Stimulated activated CD4-positive, alpha-beta T cell treated with anti-CD3 and anti-CD28 coated beads, Interleukin-4, amount 100 ng/mL, for 4 hours (primary cell): ENCODE measurements at regions not wholly inside any gene's neighbourhood (a gene's known extent, or its start where the extent isn't known, plus 50 kb on each side); places are given as distances from the start of the nearest gene placed in this dataset.

Source experiments
- DNase-seq, 2 experiments: peaks; one replicate each; pipeline ENCODE4 v3.0.0-alpha.2; 2020

DNA sequence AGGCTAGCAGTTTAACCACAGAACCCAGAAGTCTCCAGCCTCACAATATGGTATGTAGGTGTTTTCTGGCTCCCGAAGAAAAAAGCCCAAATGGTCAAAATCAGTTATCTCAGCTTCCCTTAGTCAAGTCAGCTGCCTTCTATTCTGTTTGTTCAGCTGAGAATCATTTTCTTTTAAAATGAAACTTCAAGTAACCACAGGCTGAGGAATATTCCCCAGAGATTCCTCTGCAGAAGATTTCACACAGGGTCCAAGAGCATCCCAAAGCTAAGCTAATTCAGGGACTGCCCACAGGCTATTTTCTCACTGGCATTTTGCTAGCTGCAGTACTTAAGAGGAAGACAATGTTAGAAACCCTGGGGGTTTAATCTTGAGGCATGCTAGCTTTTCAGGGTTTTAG, 977.0 kb upstream of the CHORDC1 start:
- DNase-seq, result no peak

DNA sequence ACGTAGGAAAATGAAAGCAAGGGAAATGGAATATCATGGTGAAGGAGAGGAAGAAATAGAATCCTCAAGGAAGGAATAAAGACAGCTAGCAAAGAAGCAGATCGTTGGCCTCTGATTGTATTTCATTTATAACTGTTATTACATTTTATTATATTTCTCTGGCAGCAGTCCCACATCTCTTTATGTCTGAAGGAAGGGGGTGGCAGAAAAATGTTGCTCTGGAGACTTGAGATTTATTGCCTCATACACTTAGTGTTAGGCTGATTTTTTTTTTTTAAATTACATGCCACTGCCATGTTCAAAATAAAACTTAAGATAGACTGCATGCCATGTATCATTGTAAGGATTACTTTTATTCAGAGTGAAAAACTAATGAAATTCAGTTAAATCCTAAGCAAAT, 971.7 kb upstream of the CHORDC1 start:
- DNase-seq, result no peak

DNA sequence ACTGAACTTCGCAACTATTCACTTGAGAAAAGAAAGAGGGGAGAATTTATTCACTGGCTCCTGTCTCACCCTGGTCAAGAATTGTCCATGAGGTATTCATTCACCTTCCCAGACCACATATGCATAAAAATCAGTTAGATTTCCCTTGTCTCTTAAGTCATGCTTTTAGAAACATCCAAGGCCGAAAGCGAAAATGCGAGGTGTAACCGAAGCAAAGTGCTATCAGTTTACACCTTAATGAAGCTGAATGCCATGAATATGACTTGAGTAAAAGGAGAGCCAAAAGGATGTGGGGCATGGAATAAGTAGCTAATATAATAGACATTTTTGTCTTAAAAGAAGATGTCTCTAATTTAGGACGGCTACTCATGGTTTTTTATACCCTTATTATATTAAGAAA, 965.6 kb upstream of the CHORDC1 start:
- DNase-seq, result no peak

DNA sequence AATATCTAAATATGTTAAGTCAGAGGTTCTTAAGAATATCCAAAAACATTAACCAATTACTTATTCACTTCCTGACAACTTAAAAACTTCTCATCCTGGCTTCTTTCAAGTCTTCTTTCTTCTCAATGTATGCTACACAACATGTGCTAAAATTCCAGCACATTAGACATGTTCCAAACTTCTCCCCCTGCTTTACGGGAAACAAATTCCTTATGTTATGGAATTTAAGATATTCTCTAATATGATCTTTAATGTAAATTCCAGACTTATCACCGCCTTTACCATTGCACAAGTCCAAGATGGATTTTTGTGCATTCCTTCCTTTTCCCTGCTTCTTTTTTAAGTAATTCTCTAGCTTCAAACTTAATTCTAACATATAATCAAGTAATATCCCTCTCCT, 964.5 kb upstream of the CHORDC1 start:
- DNase-seq, result no peak

DNA sequence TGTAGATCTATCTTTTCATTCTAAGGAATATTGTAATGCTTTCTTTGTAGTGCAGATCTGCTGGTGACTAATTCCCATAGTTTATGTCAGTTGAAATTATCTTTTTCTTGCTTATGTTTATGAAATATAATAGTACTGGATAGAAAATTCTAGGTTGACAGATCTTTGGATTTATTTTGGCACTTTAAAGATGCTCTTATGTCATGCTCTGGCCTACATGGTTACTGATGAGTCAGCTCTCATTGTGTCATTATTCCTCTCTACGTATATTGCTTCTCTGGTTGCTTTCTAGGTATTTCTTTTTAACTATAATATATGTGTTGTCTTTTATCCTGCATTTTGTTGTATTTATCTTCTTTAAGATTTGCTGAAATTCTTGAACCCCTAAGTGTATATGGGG, 955.5 kb upstream of the CHORDC1 start:
- DNase-seq, result no peak

DNA sequence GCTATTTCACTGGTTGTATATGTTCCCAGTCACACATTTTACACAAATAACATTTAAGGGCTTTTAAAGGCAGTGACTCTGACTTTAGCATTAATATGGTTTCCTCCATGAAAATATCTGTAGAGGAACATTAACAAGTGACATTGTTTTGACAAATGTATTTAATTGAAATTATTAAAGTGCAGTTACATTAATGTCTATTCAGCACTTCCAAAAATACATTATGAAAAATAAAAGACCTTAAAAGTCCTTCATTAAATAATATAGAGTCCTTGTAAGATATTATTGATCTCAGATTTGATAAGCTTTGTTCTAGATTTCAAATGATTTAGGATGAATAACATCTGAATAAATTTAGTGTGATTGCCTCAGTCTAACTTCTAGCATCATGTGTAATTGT, 951.9 kb upstream of the CHORDC1 start:
- DNase-seq, result no peak

DNA sequence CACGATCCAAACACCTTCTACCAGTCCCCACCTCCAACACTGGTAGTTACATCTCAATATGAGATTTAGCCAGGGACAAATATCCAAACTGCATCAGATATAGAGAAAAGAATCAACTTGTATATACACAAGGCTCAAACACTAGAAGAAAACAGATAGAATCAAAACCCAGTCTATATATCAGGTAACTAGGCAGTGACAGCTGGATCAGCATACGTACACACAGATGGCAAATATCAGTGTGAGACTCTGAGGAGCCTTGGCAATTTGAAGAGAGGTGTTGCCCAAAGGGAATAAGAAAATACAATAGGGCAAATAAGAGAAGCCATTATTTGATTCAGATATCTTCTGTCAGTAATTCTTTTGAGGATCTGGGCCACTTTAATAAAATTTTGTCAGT, 951.3 kb upstream of the CHORDC1 start:
- DNase-seq, result no peak

DNA sequence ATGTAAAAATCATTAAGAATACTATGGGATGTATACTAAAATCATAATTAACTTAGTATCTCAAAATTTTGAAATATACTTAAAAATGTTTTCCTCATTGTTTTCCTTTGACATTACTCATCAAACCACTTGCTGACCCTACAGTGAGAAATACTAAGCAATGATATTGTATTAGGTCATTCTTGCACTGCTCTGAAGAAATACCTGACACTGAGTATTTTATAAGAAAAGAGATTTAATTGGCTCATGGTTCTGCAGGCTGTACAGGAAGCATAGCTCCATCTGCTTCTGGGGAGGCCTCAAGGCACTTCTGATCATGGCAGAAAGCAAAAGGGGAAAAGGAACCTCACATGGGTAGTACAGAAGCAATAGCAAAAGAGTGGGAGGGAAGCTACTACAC, 950.9 kb upstream of the CHORDC1 start:
- no peak for DNase-seq

DNA sequence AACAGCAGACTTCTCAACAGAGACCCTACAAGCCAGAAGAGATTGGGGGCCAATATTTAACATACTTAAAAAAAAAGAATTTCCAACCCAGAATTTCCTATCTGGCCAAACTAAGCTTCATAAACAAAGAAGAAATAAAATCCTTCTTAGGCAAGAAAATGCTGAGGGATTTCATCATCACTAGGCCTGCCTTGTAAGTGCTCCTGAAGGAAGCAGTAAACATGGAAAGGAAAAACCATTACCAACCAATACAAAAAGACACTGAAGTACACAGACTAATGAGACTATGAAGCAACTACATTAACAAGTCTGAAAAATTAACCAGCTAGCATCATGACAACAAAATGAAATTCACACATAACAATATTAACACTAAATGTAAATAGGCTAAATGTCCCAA, 947.9 kb upstream of the CHORDC1 start:
- no peak for DNase-seq

DNA sequence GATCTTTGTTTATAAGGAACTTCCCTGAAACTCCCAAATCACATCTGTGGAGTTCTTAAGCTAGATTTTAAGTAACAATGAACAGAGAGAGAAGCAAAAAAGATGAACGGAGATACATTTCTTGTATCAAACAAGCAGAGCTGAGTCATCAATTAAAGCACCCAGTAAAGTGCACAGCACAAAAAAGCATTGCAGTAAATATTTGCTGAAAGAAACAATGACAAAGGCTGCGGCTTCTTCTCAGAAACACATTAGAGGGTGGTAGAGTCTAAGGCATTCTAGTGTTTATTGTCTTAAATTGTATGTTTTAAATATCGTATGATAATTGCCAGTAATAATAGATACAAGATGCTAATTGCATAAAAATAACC, 941.6 kb upstream of the CHORDC1 start:
- DNase-seq, result no peak

DNA sequence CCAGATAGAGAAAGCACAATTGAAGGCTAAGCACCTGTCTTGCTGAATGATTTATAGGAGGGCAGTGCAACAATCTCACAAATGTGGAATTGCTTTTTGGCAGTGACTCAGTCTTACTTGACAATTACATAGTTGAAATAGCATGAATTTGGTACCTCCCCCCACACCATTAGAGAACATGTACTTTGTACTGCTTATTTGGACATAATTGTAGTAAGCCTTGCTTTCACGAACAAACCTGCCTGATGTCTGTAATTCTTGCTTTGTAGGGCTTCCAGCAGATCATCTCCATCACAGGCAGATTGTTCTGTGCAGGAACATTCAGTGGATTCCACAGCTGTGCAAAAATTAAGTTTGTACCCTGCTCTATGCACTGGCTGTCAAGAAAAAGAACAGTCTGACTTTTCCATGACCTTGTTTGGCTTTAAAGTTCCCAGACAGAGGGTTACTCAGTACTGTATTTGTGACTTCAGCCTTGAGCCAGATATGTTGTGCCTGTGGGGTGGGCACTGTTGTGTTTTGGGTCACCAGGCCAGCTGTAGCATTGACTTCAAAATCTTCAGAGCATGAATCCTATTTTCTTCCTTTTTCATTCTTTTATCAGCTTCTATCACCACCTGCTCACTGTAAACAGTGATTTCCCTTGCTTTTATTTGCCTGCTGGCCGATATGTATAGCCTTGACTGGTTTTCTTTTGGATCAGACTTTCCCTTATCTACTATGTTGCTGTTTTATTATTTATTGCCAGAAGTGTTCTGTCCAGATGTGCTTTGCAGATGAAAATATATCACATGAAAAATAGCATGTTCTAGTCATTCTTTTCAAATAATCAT, 941.0 kb upstream of the CHORDC1 start:
- no peak for DNase-seq

DNA sequence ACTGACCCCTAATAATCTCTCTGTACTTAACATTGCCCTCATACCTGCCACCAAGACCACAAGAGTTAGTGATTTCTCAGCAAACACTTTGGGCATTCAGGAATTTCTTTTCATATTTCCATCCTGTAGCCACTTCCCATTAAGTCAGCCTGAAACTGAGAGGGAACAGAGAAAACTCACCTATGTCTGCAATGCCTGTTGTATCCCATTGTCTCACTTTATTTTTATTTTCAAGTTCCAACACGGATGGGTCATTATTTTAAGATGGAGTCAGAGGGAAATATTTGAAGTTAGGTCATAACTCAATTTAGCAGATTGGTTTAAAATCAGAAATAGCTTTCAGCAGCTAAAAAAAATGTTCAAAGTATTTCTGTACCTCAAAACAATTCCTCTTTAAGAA, 937.8 kb upstream of the CHORDC1 start:
- no peak for DNase-seq

DNA sequence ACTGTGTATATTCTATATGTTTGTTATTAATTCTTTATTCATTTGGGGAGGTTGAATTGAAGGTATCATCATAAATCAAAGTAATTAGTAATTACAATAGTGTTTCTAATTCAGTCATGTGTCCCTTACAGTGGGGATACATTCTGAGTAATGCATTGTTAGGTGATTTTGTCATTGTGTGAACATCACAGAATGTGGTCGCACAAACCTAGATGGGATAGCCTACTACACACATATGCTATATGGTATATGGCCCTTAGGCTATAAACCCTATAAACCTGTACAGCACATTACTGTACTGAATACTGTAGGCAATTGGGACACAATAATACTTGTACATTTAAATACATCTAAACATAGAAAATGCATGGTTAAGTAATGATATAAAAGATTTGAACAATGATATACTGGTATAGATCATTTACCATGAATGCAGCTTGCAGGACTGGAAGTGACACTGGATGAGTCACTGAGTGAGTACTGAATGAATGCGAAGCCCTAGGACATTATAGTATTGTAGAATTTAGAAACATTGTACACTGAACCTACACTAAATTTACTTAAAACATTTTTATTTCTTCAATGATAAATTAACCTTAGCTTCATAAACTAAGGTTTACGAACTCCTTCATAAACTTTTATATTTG, 936.2 kb upstream of the CHORDC1 start:
- DNase-seq, result no peak

DNA sequence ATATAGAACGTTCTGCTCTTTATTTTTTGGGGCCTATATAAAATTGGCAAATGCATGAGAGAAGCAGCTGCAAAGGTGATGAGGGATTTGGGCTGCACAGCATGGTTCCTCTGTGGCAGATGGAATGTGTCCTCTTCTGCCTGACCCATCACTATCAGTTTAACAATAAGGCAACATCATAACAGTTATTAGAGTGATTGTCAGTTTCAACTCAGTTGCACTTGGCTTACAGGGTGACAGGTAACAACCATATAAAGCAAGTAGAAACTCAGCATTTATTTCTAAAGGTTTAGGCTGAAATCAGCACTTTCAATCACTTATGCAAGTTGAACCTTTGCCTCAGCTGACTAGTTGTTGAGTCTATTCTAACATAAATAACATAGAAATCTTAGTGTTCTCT, 935.4 kb upstream of the CHORDC1 start:
- no peak for DNase-seq

DNA sequence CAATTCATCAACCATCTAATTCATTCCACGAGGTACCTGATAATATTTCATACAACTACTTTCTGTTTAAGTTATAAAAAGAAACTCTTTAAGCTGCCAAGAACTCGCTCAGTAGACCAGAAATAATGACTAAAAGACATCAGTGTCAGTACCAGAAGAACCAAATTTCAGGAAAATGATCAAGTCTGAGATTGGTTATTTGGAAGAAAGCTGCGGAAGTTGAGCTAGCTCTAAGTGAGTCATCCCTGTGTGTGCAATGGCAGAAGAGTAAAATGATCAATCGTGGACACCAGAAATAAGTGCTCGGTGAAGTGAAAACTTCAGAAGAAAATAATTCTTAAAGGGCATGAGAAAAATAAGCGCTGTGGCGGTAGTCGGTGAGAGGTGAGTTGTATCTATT, 933.2 kb upstream of the CHORDC1 start:
- no peak for DNase-seq

DNA sequence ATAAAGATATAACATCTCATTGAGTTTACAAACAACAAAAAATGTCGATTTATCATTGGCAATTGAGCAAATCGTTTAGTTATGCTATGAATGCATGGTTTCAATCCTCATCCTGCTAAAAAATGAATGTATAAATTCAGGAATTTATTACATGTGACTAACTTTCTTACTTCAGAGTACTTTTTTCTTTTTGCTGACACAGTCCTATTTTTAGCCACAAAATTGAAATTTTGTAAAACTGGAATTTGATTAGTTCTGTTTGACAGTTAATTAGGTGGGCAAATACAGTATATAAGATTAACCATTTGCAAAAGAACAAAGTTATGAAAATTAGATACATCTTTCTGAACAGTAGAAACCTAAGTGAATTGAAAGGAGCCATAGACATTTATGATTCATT, 925.0 kb upstream of the CHORDC1 start:
- DNase-seq, result no peak

DNA sequence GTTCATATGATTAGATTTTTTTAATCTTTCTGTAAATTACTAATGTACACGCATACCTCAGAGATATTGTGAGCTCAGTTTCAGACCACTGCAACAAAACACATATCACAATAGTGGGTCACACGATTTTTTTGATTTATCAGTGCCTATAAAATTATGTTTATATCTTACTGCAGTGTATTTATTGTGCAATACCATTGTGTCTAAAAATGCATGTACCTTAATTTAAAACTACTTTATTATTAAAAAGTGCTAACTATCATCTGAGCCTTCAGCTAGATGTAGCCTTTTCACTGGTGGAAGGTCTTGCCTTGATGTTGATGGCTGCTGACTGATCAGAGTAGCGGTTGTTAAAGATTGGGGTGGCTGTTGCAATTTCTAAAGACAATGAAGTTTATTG, 918.8 kb upstream of the CHORDC1 start:
- no peak for DNase-seq

DNA sequence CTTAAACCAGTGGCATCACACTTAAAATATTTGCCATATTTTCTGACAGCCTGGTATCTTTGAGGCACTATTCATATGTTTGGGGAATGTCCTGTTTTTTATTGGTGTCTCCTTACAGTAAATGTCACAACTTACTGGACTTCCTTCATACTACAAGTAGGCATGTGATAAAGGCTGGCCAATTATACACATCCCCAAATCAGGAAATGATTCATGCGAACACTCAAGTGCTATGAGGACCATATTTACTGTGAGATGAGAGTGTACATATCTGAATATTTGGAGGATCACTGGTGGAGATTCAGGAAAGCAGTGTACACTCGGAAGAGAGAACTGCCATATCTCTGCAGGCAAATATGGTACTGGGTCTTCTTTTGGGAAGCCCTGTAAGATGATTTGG, 913.8 kb upstream of the CHORDC1 start:
- DNase-seq, result no peak

DNA sequence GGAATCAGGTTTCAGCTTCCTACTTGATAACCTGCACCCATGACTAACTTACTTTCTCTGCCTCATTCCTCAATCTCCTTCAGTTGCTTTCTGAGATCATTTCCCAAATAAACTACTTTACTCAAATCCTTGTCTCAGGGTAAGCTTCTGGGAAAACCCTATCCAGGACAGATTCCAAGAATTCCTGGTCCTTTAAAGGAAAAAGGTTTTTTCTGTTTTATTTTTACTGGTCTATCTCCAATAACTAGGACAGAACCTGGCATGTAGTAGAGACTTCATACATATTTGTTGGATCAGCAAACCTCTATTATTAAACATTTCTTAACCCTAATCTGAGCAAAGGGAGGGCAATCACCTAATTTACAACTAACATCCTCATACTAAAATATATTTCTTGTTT, 910.5 kb upstream of the CHORDC1 start:
- DNase-seq, result no peak

DNA sequence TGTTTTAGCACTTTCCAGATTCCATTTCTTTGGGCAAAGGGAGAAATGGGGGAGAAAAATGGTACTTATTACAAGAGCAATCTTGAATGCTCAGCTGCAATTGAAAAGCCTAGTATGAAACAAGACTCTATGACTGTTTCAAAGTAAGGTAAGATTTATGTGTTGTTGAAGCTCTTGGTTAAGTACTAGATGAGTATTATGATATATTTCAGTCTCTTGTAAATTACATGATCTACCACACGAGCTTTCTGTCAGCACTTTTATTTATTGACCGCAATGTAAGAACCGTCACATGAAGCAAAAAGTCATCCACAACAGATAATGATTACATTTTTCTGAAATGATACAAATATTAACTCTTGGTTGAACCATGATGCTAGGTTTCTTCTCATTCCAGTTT, 906.7 kb upstream of the CHORDC1 start:
- DNase-seq, result no peak

DNA sequence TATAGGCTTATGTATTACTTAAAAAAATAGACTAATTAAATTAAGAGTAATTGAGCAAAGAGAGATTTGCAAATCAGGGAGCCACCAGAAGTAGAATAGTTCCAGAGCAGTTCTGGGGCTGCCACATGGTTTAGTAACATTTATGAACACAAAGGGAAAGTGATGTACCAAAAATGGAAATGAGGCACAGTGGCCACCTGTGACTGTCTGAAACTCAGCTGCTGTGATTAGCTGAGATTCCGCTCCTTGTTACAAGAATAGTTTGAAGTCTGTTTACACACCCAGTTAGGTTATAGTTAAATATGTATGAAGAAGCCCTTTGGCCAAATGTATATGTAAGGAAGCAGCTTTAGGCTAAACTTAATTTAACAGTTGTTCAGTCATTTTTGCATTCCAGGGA, 901.5 kb upstream of the CHORDC1 start:
- DNase-seq, result no peak

DNA sequence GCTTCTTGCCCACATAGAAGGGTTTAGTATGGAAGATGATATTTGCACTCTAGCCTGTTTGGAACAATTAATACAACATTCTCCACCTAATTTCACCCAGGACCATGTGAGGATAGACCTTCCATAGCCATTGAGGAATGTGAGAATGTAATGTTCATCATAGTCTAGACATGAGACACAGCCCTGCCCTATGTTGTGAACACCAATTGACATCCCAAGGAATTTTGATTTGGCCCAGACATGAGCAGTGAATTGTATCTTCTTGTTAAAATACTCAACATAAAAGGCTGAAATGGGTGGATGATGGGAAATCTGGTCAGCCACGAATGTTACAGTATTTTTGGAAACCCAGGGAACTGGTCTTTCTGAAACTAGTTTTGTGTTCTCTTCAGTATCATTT, 892.3 kb upstream of the CHORDC1 start:
- no peak for DNase-seq

DNA sequence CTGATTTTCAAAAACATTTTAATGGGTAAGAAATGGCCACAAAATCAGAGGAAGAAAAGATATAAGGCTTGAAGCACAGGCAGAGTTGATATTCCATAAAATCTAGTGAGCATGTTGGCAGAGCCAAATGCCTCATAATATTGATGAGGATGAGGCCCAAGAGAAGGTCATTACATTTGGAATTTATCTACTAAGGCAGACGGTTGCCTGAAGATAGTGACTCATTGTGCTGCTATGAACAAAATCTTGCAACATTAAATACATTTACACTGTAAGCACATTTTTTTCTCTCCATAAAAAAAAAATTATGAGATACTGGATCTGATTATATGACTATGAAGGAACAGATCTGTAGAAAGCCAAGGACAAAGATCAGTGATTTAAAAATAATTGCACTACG, 881.4 kb upstream of the CHORDC1 start:
- no peak for DNase-seq

DNA sequence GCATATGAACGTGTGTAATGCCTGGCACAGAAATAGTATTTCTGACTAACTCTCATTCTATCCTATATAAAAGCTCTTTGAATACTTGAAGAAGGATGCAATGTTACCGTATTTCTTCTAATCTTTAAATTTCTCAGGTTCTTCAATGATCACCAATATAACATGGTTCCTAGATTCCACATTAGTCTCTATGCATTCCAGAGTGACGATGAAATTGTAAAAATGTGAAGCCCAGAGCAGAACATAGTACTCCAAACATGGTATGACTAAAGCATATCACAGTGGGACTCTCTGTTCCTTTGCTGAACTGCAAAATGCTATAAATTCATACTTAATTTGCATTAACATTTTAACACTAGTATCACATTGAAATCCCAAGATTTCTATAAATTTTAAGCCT, 877.6 kb upstream of the CHORDC1 start:
- DNase-seq, result no peak

DNA sequence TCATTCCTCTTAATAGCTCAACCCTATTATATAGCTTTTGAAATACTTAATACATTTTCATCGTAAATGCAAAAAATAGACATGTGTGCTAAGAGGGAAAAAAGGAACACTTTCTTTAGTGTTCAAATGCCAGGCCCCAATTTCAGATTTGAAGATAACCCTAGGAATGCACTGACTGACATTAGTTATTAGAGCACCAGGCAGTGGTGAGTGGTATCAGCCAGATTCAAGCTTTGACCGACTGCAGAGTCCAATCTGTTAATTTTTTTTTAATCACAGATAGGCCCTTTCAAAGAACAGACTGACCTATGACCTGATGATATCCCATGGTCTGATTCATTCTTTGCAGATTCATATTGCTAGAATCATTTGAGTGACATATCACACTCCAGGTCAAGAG, 874.2 kb upstream of the CHORDC1 start:
- DNase-seq, result no peak
